Spleen (tissue), 7 donors: ENCODE measurements at regions not wholly inside any gene's neighbourhood (a gene's known extent, or its start where the extent isn't known, plus 50 kb on each side); places are given as distances from the start of the nearest gene placed in this dataset.

Experiments used
- POLR2A ChIP-seq, 3 donors: fragments of 450-650 bp; IDR thresholded peaks; one replicate each; pipeline ENCODE4 v1.5.1; 2017; ENCODE audit warnings: antibody characterized with exemption in 3 of 3, mild to moderate bottlenecking in 1 of 3
- POLR2AphosphoS5 ChIP-seq, 3 donors: sonication (generic); formaldehyde crosslinking; IDR thresholded peaks; one replicate each; pipeline ENCODE4 v1.5.1; 2017; ENCODE audit warnings: antibody characterized with exemption in 3 of 3
- TF ChIP-seq, protein P1 (sequence below), 11 experiments: fragments of 200-600 bp in 7 of 11; fragments of 450-650 bp in 4 of 11; sonication (generic) in 4 of 11; IDR thresholded peaks in 8 of 11; conservative IDR thresholded peaks in 3 of 11; 1 replicate in 7 of 11; 2 replicates in 4 of 11; pipeline versions ENCODE4 v1.4.0 to v1.8.0; 2016 to 2021; ENCODE audit warnings: antibody characterized with exemption in 11 of 11, inconsistent platforms in 4 of 11, mild to moderate bottlenecking in 1 of 11
- donor health status: DM: no; HTN: no; CAD: no; lungs with moderate emphysema.
- donor health status: DM: no; HTN: no; CAD: no.
- donor health status: DM: no; HTN: no; CAD: no.

DNA sequence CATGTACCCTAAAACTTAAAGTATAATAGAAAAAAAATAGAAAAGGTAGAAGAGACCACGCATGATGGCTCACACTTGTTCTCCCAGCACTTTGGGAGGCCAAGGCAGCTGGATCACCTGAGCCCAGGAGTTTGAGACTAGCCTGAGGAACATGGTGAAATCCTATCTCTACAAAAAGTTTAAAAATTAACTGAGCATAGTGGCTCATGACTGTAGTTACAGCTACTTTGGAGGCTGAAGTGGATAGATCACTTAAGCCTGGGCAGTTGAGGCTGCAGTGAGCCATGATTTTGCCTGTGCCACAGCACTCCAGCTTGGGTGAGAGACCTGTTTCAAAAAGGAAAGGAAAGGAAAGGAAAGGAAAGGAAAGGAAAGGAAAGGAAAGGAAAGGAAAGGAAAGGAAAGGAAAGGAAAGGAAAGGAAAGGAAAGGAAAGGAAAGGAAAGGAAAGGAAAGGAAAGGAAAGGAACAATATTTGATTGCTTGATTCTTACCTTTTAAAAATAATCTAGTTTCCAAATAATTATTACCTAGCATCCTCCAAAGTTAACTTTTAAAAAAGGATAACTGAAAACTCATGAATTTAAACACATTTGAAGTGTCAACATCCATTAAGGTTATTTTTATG, 99.9 kb upstream of the PAX6 start:
- TF ChIP-seq, protein P1, sequence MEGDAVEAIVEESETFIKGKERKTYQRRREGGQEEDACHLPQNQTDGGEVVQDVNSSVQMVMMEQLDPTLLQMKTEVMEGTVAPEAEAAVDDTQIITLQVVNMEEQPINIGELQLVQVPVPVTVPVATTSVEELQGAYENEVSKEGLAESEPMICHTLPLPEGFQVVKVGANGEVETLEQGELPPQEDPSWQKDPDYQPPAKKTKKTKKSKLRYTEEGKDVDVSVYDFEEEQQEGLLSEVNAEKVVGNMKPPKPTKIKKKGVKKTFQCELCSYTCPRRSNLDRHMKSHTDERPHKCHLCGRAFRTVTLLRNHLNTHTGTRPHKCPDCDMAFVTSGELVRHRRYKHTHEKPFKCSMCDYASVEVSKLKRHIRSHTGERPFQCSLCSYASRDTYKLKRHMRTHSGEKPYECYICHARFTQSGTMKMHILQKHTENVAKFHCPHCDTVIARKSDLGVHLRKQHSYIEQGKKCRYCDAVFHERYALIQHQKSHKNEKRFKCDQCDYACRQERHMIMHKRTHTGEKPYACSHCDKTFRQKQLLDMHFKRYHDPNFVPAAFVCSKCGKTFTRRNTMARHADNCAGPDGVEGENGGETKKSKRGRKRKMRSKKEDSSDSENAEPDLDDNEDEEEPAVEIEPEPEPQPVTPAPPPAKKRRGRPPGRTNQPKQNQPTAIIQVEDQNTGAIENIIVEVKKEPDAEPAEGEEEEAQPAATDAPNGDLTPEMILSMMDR (IDR thresholded peaks at IDR 0.05 in 8 of 11, conservative IDR thresholded peaks at IDR 0.05 in 3 of 11): no peak
- TF ChIP-seq POLR2A (IDR thresholded peaks at IDR 0.05) (no peak), POLR2AphosphoS5 (IDR thresholded peaks at IDR 0.05) (no peak)
